ENCODE measurements at regions not wholly inside any gene's neighbourhood (a gene's known extent, or its start where the extent isn't known, plus 50 kb on each side); places are given as distances from the start of the nearest gene placed in this dataset.
"Not testable (repeated sequence)": the region's sequence is repeated elsewhere in the genome, so short reads cannot be mapped to it uniquely, and the experiment has no call there.

- no peak for DNase-seq (ENCODE audit: low spot score)
These were observed 1023.8 kb downstream of the FAT4 start for GRCh38 chr4:126338548-126338947.

DNA sequence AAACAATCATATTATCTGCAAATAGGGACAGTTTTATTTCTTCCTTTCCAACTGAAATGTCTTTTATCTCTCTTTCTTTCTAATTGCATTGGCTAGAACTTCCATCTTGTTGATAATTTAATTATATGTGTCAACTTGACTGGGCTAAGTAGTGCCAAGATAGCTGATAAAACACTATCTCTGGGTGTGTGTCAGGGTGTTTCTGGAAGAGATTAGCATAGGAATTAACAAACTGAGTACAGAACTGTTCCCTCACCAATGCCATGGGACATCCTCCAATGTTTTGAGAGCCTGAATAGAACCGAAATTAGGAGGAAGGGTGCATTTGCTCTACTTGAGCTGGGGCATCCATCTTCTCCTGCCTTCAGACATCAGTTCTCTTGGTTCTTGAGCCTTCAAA lies 1027.2 kb downstream of the FAT4 start:
- DNase-seq (ENCODE audit: low spot score), result no peak

DNA sequence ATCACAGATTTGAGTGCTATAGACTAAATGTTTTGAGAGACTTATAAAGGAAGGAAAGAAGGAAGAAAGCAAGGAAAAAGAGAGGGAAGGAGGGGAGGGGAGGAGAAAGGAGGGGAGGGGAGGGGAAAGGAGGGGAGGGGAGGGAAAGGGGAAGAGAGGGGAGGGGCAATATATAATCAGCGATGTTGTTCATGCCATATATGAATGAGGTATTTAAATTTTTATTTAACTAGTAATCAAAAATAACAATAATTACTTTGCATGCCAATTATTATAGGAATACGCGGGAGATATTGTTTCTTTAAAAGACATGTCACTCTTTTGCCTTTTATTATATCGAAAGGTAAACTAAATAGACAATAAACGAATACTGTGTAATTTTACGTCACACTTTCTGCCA lies 1029.7 kb downstream of the FAT4 start:
- no peak for DNase-seq (ENCODE audit: low spot score)

DNA sequence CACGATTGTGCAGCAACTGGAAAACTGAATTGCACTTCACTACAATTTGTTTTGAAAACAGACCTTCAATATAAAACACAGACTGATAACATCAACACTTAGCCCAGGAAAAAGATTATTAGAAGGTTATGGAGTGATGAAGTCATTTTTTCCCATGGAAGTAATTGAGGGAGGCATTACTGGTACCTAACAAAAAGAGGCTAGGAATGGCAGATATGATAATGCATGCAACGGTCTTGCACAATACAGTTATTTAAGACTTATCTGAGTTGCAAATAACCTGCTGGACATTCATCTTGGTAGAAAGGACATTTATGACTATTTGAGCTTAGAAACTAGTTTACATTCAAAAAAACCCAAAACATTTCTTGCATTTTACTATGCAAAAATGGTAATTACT lies 1031.9 kb downstream of the FAT4 start:
- no peak for DNase-seq (ENCODE audit: low spot score)

- no peak for DNase-seq (ENCODE audit: low spot score)
These were observed 1040.0 kb downstream of the FAT4 start for GRCh38 chr4:126354784-126355183.

DNA sequence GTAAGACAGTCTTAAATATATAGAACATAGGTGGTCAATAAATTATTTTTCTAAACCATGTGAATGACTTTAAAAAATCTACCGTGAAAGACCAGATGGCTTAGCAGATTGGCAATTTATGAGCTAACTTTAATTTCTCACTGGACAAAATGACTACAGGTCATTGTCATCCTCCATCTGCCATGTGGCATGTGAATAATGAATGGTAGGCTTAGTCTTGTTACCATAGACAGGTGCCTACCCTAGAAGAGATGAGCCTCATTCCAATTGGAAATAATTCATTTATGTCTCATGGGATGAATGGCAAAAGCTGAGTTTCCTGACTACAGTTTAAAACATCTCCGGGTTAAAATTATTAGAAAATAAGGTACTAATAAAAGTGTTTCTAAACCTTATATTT lies 1043.3 kb downstream of the FAT4 start:
- no peak for DNase-seq (ENCODE audit: low spot score)

- DNase-seq (ENCODE audit: low spot score), result no peak
These were observed 1046.5 kb downstream of the FAT4 start for GRCh38 chr4:126361287-126361686.

DNA sequence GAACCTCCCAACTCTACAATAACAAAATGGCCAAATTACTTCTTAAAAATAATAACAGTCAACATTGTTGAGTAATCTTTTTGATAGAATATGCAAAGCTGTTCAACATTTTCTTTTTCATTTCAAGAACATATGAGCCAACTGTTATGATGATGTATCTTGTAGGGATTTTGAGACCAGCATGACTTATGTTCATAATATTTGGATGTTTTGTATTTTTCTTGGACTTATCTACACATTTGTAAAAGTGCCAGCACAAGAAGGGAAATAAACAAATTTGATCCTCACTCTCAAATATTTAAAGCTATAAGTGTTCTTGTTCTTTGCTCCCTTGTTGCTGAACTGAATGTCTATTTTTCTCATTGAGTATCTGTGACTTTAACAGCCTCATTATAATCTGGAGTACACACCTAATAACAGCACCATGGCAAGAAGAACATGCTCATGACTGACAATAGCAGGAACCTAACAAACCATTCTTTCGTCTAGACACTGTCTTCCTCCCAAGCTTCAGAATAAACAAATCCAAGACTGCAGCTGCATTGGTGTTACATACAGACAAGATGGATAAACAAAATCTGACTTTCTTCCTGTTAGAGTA lies 1049.7 kb downstream of the FAT4 start:
- no peak for DNase-seq (ENCODE audit: low spot score)

- no peak for DNase-seq (ENCODE audit: low spot score)
These were observed 1054.3 kb downstream of the FAT4 start for GRCh38 chr4:126369076-126369475.

GRCh38 chr4:126372634-126373033 lies 1057.9 kb downstream of the FAT4 start:
- DNase-seq (ENCODE audit: low spot score), result no peak

- no peak for DNase-seq (ENCODE audit: low spot score)
These were observed 1060.8 kb downstream of the FAT4 start for GRCh38 chr4:126375462-126376054.

GRCh38 chr4:126385954-126386353 lies 1071.2 kb downstream of the FAT4 start:
- DNase-seq (ENCODE audit: low spot score), result no peak

GRCh38 chr4:126386512-126386911 lies 1071.8 kb downstream of the FAT4 start:
- DNase-seq (ENCODE audit: low spot score), result no peak

GRCh38 chr4:126395664-126396063 lies 1080.9 kb downstream of the FAT4 start:
- no peak for DNase-seq (ENCODE audit: low spot score)

GRCh38 chr4:126396121-126396520 lies 1081.4 kb downstream of the FAT4 start:
- no peak for DNase-seq (ENCODE audit: low spot score)

GRCh38 chr4:126396703-126397102 lies 1081.9 kb downstream of the FAT4 start:
- DNase-seq (ENCODE audit: low spot score), result no peak

DNA sequence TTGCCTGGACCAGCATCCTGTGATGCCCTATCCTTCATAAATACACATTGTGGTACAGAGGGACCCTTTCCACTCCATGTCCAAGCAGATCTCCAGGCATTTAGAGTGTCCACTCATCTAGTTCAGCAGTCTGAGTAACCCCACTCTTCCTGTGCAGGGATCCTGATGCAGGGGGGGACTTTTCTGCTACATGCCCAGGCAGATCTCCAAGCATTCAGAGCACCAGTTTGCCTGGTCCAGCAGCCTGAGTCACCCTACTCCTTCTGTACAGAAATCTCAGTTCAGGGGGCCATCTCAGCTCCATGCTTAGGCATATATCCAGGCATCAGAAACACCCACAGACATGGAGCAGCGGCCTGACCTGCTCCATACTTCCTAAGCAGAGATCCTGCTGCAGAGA lies 1089.8 kb downstream of the FAT4 start:
- DNase-seq (ENCODE audit: low spot score), result no peak

- DNase-seq (ENCODE audit: low spot score), result no peak
These were observed 1090.7 kb downstream of the FAT4 start for GRCh38 chr4:126405369-126405982.

DNA sequence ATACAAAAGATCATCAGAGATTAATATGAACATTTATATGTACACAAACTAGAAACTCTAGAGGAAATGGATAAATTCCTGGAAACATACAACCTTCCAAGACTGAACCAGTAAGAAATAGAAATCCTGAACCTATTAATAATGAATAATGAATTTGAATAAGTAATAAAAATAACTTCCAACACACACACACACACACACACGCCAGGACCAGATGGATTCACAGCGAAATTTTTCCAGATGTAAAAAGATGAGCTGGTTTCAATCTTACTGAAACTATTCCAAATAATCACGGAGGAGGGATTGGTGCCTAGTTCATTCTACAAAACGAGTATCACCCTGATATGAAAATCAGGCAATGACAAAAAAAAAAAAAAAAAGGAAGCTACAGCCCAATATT lies 1095.0 kb downstream of the FAT4 start:
- no peak for DNase-seq (ENCODE audit: low spot score)

DNA sequence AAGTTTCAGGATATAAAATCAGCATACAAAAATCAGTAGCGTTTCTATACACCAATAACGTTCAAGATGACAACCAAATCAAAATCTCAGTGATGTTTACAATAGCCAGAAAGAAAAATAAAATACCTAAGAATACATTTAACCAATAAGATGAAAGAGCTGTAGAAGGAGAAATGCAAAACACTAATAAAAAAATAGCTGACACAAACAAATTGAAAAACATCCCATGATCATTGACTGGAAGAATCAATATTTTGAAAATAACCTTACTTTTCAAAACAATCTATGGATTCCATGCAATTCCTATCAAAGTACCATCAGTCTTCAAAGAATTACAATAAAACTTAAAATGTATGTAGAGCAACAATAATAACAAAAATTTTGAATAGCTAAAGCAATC lies 1096.3 kb downstream of the FAT4 start:
- DNase-seq (ENCODE audit: low spot score), result no peak

GRCh38 chr4:126412310-126412709 lies 1097.6 kb downstream of the FAT4 start:
- not testable (repeated sequence) for DNase-seq (ENCODE audit: low spot score)

GRCh38 chr4:126414741-126415140 lies 1100.0 kb downstream of the FAT4 start:
- DNase-seq (ENCODE audit: low spot score), result no peak

- no peak for DNase-seq (ENCODE audit: low spot score)
These were observed 1104.5 kb downstream of the FAT4 start for GRCh38 chr4:126419266-126419665.

DNA sequence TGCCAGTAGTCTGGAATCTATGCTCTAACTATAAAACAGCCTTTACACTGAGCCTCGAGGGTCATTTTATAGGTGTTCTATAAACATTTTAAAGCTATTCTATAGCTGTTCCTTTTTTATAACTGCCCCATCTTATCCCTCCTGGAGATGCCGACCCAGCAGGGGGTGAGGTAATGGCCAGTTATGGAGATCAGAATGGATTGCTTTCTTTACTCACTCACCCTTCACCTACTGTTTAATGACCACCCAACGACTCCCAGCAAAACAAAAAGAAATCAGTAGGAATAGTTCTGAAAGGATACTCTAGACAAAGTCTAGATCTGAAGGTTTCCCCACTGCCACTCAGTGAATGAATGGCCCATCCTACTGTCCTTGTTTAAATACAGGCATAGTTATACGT lies 1113.1 kb downstream of the FAT4 start:
- no peak for DNase-seq (ENCODE audit: low spot score)

Data from ureter (tissue), 1 donor.